Parathyroid adenoma (tissue), 2 donors: ENCODE measurements at regions not wholly inside any gene's neighbourhood (a gene's known extent, or its start where the extent isn't known, plus 50 kb on each side); places are given as distances from the start of the nearest gene placed in this dataset.

Source experiments
- H2AFZ ChIP-seq: fragments of 300-600 bp; sonication (generic); one replicate; pipeline ENCODE4 v1.7.0; 2017; ENCODE audit warnings: antibody characterized with exemption, mild to moderate bottlenecking
- H3K27ac ChIP-seq: fragments of 300-600 bp; sonication (generic); one replicate; pipeline ENCODE4 v1.7.0; 2017
- H3K27me3 ChIP-seq: fragments of 300-600 bp; sonication (generic); one replicate; pipeline ENCODE4 v1.7.0; 2017; ENCODE audit warnings: low read length; ENCODE audit not compliant: control insufficient read depth, insufficient read depth
- H3K36me3 ChIP-seq: fragments of 300-600 bp; sonication (generic); one replicate; pipeline ENCODE4 v1.7.0; 2017; ENCODE audit warnings: low read length; ENCODE audit not compliant: control insufficient read depth, insufficient read depth
- H3K4me1 ChIP-seq: fragments of 300-600 bp; sonication (generic); one replicate; pipeline ENCODE4 v1.7.0; 2017; ENCODE audit warnings: control low read depth
- H3K4me2 ChIP-seq: fragments of 300-600 bp; sonication (generic); one replicate; pipeline ENCODE4 v1.7.0; 2017; ENCODE audit warnings: low read length
- H3K4me3 ChIP-seq: fragments of 300-600 bp; sonication (generic); one replicate; pipeline ENCODE4 v1.7.0; 2017; ENCODE audit warnings: low read depth, low read length
- H3K79me2 ChIP-seq: fragments of 300-600 bp; sonication (generic); one replicate; pipeline ENCODE4 v1.7.0; 2017; ENCODE audit warnings: control low read depth
- H3K9ac ChIP-seq: fragments of 300-600 bp; sonication (generic); one replicate; pipeline ENCODE4 v1.7.0; 2017; ENCODE audit warnings: mild to moderate bottlenecking
- H3K9me3 ChIP-seq: fragments of 300-600 bp; sonication (generic); one replicate; pipeline ENCODE4 v1.7.0; 2017; ENCODE audit warnings: low read length; ENCODE audit not compliant: control insufficient read depth
- CTCF ChIP-seq: fragments of 300-600 bp; sonication (generic); IDR thresholded peaks from one replicate; pipeline ENCODE4 v1.7.0; 2017; ENCODE audit warnings: antibody characterized with exemption, mild to moderate bottlenecking
- donor health status: primary hyperparathyroidism.

GRCh38 chrX:13440176-13440575 is 120.3 kb upstream of the ATXN3L start:
- no peak for TF ChIP-seq CTCF
- Histone ChIP-seq H2AFZ (no peak overlapping the region), H3K27ac (no peak overlapping the region)

GRCh38 chrX:13433298-13433605 is 113.4 kb upstream of the ATXN3L start:
- no peak overlapping the region for H3K9ac ChIP-seq
- no peak overlapping the region for H3K27ac ChIP-seq
- H3K27me3 ChIP-seq, result no peaks in the 10 kb centered on the region
- H3K4me1 ChIP-seq, result no peaks in the 10 kb centered on the region
- no peaks in the 10 kb centered on the region for H3K36me3 ChIP-seq
- no peak for TF ChIP-seq CTCF
- H3K9me3 ChIP-seq, result no peaks in the 10 kb centered on the region
- no peaks in the 10 kb centered on the region for H3K79me2 ChIP-seq
- no peak overlapping the region for H3K4me2 ChIP-seq
- no peak overlapping the region for H3K4me3 ChIP-seq
- no peak overlapping the region for H2AFZ ChIP-seq

More at GRCh38 chrX:13440176-13440575, 120.3 kb upstream of the ATXN3L start:
- Histone ChIP-seq H3K4me3 (no peak overlapping the region), H3K9ac (no peak overlapping the region), H3K4me2 (no peak overlapping the region), H3K4me1 (no peaks in the 10 kb centered on the region), H3K79me2 (no peaks in the 10 kb centered on the region), H3K36me3 (no peaks in the 10 kb centered on the region), H3K27me3 (no peaks in the 10 kb centered on the region), H3K9me3 (no peaks in the 10 kb centered on the region)

- no peak overlapping the region for H3K4me2 ChIP-seq
- no peak overlapping the region for H3K4me3 ChIP-seq
- H3K36me3 ChIP-seq, result no peaks in the 10 kb centered on the region
- no peaks in the 10 kb centered on the region for H3K4me1 ChIP-seq
- no peaks in the 10 kb centered on the region for H3K9me3 ChIP-seq
- TF ChIP-seq CTCF, result no peak
- H2AFZ ChIP-seq, result no peak overlapping the region
- H3K9ac ChIP-seq, result no peak overlapping the region
- H3K27ac ChIP-seq, result no peak overlapping the region
- no peaks in the 10 kb centered on the region for H3K79me2 ChIP-seq
- no peaks in the 10 kb centered on the region for H3K27me3 ChIP-seq
Observed at GRCh38 chrX:13432414-13433297, 112.8 kb upstream of the ATXN3L start.

- no peaks in the 10 kb centered on the region for H3K79me2 ChIP-seq
- no peaks in the 10 kb centered on the region for H3K4me1 ChIP-seq
- H3K27ac ChIP-seq, result no peak overlapping the region
- H3K4me3 ChIP-seq, result no peak overlapping the region
- no peak for TF ChIP-seq CTCF
- no peaks in the 10 kb centered on the region for H3K36me3 ChIP-seq
- no peak overlapping the region for H3K9ac ChIP-seq
- no peak overlapping the region for H2AFZ ChIP-seq
- H3K9me3 ChIP-seq, result no peaks in the 10 kb centered on the region
- H3K4me2 ChIP-seq, result no peak overlapping the region
- H3K27me3 ChIP-seq, result no peaks in the 10 kb centered on the region
Observed at GRCh38 chrX:13430136-13430827, 110.4 kb upstream of the ATXN3L start.
